GM11168 (cell line): ENCODE measurements at regions not wholly inside any gene's neighbourhood (a gene's known extent, or its start where the extent isn't known, plus 50 kb on each side); places are given as distances from the start of the nearest gene placed in this dataset.

Experiments used
- in situ Hi-C: fragments of 300-500 bp; cut with MboI; formaldehyde crosslinking; loops from one replicate; pipeline ENCODE4 v1.12.0; 2022; ENCODE audit warnings: low sequenced_read_pairs; ENCODE audit not compliant: unreplicated experiment

GRCh38 chr10:120701381-120701780, 149.8 kb upstream of the WDR11 start:
- in situ Hi-C loops, result no loop called here

DNA sequence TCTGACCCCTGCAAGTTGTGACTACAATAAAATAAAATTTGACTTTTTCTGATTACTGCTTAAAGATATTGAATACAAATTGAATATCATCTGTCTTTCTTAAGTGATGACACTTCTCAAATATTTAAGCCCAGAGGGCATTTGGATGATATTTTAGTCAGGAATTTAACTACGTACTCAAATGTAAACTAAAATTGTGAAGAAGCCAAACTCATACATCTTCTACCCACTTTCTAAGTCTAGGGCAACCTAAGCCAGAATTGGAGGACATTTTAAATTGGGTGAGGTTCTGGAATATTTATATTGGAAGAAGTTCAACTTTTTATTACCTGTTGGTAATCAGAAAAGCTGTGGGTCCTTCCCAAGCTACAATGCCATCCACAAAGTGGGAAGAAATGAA, 149.1 kb upstream of the WDR11 start:
- in situ Hi-C loops, result no loop called here

- in situ Hi-C loops, result no loop called here
These were observed 145.9 kb upstream of the WDR11 start for GRCh38 chr10:120705309-120705708.

GRCh38 chr10:120710076-120710475, 141.1 kb upstream of the WDR11 start:
- in situ Hi-C loops, result no loop called here

DNA sequence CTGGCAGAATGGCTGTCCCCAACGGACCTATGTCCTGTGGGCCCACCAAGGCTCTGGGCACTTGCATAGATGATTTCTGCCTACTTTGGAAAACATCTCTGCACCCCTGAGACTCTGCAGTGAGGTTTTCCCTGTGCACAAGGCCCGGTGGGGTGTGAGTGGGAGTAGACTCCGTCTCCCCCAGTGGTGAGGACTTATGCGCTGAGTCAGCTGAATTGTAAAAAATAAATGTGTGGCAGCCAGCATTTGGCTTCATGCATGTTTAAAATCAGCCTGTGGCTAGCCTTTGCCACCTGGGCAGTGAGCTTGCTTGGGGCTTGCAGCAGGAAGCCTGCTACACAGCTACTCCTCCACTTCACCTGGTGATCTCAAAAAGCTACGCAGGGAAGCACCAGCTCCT, 139.3 kb upstream of the WDR11 start:
- in situ Hi-C loops, result no loop called here

- in situ Hi-C loops, result no loop called here
These were observed 137.5 kb upstream of the WDR11 start for GRCh38 chr10:120713573-120714205.

DNA sequence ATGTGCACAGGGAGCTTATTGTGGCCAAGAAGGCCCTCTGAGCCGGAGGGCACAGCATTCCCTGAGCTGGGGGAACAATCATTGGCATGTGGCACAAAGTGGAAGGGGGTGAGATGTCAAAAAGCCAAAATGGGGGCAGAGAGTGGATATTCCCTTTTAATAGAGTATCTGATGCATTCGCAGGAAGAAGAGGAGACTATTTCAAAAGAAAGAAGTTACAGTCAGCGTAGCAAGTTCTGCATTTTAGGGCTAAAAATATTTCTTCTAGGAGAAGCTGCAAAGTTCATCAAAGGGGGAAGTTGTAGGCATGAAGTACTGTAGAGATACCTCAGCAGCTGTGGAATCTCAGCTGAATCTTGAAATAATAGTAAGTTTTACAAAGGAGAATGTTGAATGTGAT, 136.0 kb upstream of the WDR11 start:
- in situ Hi-C loops, result no loop called here

DNA sequence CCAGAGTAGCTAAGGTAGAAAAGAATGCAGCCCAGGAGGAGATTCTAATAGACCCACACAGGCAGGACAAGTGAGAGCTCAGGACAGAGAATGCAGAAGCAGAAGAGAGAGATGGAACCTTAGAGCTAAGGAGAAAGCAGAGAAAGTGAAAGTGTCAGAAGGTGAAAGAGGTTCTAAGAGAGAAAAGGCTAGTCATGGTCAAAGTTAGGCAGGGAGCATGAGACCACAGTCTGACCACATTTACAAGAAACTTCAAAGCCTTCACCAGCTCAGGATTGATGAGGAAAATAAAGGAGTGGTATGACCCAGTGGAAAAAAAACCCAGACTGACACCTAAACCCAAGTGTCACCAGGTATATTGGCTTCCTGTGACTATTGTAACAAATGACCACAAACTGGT, 131.8 kb upstream of the WDR11 start:
- in situ Hi-C loops, result no loop called here

GRCh38 chr10:120727001-120727400, 124.2 kb upstream of the WDR11 start:
- in situ Hi-C loops, result no loop called here

DNA sequence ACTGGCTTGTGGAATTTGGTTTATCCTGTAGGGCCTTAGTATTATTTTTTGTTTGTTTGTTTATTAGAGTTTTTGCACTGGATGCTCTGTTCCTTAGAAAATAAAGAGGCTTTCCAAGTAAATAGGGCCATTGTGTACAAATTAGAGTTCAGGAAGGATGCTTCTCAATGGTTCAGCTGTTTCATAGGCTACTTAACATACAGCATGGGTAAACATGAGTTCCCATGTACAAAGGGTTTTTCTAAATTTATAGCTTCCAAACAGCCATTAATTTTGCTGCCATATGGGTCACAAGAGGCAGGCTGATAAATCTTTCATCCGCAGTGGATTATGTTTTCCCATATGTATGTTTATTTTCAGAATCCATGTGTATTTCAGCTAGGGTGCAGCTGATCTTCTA, 121.6 kb upstream of the WDR11 start:
- in situ Hi-C loops, result no loop called here

- in situ Hi-C loops, result loop anchor here (10.0 kb wide), 1 partner anchor 307 kb away; no protein-coding TSS in a partner anchor
These were observed 119.1 kb upstream of the WDR11 start for GRCh38 chr10:120732067-120732466.

DNA sequence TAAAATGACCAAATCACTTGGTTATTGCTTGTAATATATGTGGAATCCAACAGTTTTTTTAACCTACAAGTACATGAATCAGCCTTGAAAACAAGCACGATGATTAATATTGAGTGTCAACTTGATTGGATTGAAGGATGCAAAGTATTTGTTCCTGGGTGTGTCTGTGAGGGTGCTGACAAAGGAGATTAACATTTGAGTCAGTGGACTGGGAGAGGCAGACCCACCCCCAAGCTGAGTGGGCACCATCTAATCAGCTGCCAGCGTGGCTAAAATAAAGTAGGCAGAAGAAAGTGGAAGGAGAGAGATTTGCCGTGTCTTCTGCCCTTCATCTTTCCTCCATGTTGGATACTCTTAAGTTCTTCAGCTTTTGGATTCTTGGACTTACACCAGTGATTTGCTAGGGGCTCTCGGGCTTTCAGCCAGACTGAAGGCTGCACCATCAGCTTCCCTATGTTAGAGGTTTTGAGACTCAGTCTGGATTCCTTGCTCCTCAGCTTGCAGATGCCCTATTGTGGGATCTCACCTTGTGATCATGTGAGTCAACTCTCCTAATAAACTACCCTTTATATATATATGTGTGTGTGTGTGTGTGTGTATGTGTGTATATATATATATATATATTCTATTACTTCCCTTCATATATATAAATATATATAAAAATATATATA, 118.4 kb upstream of the WDR11 start:
- in situ Hi-C loops, result loop anchor here (10.0 kb wide), 1 partner anchor 308 kb away; no protein-coding TSS in a partner anchor

GRCh38 chr10:120734483-120735078, 116.6 kb upstream of the WDR11 start:
- in situ Hi-C loops, result loop anchor here (10.0 kb wide), 1 partner anchor 310 kb away; no protein-coding TSS in a partner anchor

DNA sequence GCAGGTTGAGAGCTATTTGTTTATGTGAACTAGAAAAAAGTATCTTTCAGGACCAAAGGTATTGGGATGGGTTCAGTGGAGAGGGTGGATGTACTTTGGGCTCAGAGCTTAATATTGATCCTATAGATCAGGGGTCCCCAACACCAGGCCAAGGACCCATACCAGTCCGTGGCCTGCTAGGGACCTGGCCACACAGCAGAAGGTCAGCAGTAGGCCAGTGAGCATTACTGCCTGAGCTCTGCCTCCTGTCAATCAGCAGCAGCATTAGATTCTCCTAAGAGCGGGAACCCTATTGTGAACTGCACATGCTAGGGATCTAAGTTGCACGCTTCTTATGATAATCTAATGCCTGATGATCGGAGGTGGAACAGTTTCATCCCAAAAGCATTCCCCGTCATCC, 115.8 kb upstream of the WDR11 start:
- in situ Hi-C loops, result loop anchor here (10.0 kb wide), 1 partner anchor 311 kb away; no protein-coding TSS in a partner anchor

DNA sequence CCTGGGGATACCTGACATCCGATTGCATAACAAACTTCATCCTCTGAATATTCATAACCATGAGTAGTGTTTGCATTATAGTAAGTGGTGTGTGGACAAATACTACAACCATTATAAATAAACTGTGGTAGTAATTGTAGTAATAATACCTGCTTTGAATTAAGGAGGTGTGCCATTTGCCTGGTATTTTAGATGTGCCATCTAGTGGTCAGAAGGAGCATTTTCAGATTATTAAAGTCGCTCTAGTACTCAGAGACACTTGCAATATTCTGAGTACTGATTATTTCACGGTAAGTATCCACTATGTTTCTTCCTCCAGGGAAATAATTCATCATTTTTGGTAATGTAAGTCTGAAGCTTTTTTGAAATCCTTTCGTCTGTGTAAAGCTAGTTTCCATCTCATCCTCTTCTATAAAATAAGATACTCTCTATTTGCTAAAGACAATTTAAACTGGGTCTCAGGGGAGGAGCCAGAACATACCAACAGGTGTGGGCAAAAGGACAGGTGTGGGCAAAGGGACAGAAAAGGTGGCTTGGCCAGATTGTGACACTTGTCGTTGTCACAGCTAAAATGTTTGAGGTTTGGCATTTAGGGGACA, 115.3 kb upstream of the WDR11 start:
- in situ Hi-C loops, result loop anchor here (10.0 kb wide), 1 partner anchor 311 kb away; no protein-coding TSS in a partner anchor

- in situ Hi-C loops, result loop anchor here (10.0 kb wide), 1 partner anchor 312 kb away; no protein-coding TSS in a partner anchor
These were observed 114.8 kb upstream of the WDR11 start for GRCh38 chr10:120736377-120736776.

DNA sequence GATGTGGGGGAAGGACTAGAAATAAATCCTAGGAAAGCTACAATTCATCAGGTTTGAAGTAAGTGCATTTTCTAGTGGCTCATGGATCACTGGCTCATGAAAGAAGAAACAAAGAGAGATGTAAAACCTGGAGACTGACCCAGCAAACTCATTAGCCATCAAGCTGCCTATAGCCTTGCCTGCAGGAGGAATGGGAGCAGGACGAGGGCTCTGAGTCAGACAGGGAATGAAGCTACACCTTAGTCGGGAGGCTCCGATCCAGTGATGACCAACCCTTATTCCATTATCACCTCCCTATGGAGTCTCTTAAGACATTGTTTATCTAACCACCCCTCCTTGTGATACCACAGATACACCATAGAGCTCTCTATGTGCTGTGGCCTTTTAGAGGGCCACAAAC, 112.5 kb upstream of the WDR11 start:
- in situ Hi-C loops, result loop anchor here (10.0 kb wide), 1 partner anchor 314 kb away; no protein-coding TSS in a partner anchor

DNA sequence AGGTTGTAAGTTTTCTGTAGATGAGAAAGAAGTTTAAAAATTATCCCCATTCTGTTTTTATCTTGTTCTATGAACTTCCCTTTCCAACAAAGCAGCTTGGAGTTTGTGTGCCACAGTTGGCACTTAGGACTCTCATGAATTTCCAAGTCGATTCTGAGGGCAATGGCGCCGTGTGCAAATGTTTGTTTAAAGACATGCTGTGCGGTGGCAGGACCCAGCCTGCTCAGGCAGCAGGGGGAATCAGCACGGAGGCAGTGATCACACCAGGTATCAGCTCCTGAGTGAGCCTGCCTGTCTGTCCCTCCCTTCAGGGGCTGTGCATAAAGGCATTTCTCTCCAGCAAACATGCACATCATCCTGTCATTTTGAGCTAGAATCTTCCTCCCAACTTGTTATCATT, 109.8 kb upstream of the WDR11 start:
- in situ Hi-C loops, result no loop called here

DNA sequence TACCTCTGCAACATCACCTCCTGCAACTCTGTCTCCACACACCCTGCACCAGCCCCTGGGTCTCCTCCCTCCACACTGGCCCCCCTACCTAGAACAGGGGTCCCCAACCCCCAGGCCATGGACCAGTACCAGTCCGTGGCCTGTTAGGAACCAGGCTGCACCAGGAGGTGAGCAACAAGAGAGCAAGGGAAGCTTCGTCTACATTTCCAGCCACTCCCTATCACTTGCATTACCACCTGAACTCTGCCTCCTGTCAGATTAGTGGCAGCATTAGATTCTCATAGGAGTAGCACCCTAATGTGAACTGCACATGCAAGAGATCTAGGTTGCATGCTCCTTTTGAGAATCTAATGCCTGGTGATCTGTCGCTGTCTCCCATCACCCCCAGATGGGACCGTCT, 108.8 kb upstream of the WDR11 start:
- in situ Hi-C loops, result no loop called here

- in situ Hi-C loops, result no loop called here
These were observed 107.1 kb upstream of the WDR11 start for GRCh38 chr10:120744040-120744439.
